ENCODE measurements at regions not wholly inside any gene's neighbourhood (a gene's known extent, or its start where the extent isn't known, plus 50 kb on each side); places are given as distances from the start of the nearest gene placed in this dataset.

DNA sequence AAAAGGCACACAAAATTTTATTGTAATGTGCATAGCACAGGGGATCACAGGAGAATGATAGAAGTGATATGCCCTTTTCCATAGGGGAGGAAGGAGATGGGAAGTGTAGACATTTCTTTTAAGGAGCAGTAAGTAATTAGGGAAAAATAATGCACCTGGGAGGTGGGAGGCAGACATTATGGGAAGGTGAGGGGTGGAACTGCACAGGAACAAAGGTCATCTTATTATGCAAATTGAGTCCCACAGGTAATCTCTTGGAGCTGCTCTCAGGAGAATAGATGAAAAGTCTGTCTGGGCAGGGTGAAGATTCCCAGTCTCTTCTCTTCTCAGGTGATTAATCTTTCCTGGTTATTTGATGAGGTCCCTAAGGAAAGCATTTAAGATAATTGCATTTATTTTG is 331.5 kb downstream of the ENC1 start:
- Histone ChIP-seq H3K4me3 (ENCODE audit: low read depth, low read length) (no peak overlapping the region), H3K9me3 (ENCODE audit: control insufficient read depth, insufficient read depth, low read depth, low read length) (no peaks in the 10 kb centered on the region), H3K27ac (ENCODE audit: extremely low read depth, low read depth, low read length) (no peak overlapping the region), H3K36me3 (ENCODE audit: control insufficient read depth in 2 of 2, insufficient read depth in 1 of 2, low read length in 2 of 2) (no peaks in the 10 kb centered on the region), H3K4me1 (ENCODE audit: control insufficient read depth, insufficient read depth, low read length) (no peaks in the 10 kb centered on the region)
- TF ChIP-seq ZNF530 (tag by site-specific recombination; IDR thresholded peaks at IDR 0.05; ENCODE audit: low read depth) (peak; percentile 96), ZNF239 (tag by site-specific recombination; IDR thresholded peaks at IDR 0.05) (no peak)
- CTCF ChIA-PET = interaction anchor here (1.0 to 1.5 kb wide), 3 partner anchors 17 to 274 kb away, joined by 3 to 6 read pairs (median 3); no protein-coding TSS in a partner anchor
- POLR2A ChIA-PET = no interaction called here

DNA sequence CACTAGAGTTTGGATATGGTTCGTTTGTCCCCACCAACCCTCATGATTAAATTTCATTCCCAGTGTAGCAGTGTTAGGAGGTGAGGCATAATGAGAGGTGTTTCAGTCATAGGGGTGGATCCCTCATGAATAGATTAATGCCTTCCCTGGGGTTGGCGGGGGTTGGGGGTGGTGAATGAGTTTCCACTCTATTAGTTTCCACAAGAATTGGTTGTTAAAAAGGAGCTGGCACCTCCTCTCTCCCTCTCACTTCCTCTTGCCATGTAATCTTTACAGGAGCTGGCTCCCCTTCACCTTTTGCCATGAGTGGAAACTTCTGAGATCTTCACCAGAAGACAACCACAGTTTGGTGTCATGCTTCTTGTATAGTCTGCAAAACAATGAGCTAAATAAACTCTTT is 333.7 kb downstream of the ENC1 start:
- CTCF ChIA-PET = interaction anchor here (0.6 to 0.7 kb wide), 2 partner anchors 28 to 133 kb away, joined by 3 to 4 read pairs; no protein-coding TSS in a partner anchor
- Histone ChIP-seq H3K9me3 (ENCODE audit: control insufficient read depth, insufficient read depth, low read depth, low read length) (no peaks in the 10 kb centered on the region), H3K36me3 (ENCODE audit: control insufficient read depth in 2 of 2, insufficient read depth in 1 of 2, low read length in 2 of 2) (no peaks in the 10 kb centered on the region), H3K4me1 (ENCODE audit: control insufficient read depth, insufficient read depth, low read length) (no peaks in the 10 kb centered on the region), H3K4me3 (ENCODE audit: low read depth, low read length) (no peak overlapping the region), H3K27ac (ENCODE audit: extremely low read depth, low read depth, low read length) (no peak overlapping the region)
- POLR2A ChIA-PET = no interaction called here
- TF ChIP-seq, protein P1, sequence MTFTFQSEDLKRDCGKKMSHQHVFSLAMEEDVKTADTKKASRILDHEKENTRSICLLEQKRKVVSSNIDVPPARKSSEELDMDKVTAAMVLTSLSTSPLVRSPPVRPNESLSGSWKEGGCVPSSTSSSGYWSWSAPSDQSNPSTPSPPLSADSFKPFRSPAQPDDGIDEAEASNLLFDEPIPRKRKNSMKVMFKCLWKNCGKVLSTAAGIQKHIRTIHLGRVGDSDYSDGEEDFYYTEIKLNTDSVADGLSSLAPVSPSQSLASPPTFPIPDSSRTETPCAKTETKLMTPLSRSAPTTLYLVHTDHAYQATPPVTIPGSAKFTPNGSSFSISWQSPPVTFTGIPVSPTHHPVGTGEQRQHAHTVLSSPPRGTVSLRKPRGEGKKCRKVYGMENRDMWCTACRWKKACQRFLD (tag by site-specific recombination; IDR thresholded peaks at IDR 0.05) = no peak
- TF ChIP-seq PRDM10 (tag by site-specific recombination; IDR thresholded peaks at IDR 0.05) = peak; percentile 61

DNA sequence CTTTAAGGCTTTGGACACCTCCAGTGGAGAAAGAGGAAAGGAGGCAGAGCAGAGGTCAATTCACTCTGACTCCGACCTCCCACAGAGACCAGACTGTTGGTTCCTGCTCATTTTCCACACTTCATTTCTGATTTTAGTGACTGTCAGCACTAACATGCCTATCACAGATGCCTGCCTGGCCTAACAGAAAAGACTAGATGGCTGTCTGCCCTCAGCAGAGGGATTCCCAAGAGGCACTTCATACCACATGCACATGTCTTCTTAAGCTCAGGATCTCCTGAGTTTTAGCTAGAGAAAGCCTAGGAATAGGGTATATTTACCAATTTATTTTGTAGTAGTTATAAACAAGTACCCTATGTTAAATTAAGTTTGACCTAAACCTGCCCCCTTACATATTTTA is 336.0 kb downstream of the ENC1 start:
- POLR2A ChIA-PET = no interaction called here
- Histone ChIP-seq H3K9me3 (ENCODE audit: control insufficient read depth, insufficient read depth, low read depth, low read length) (no peaks in the 10 kb centered on the region), H3K4me1 (ENCODE audit: control insufficient read depth, insufficient read depth, low read length) (no peaks in the 10 kb centered on the region), H3K4me3 (ENCODE audit: low read depth, low read length) (no peak overlapping the region), H3K27ac (ENCODE audit: extremely low read depth, low read depth, low read length) (no peak overlapping the region), H3K36me3 (ENCODE audit: control insufficient read depth in 2 of 2, insufficient read depth in 1 of 2, low read length in 2 of 2) (no peaks in the 10 kb centered on the region)
- TF ChIP-seq ZNF24 (tag by site-specific recombination; IDR thresholded peaks at IDR 0.05) (no peak), ZNF311 (tag by site-specific recombination; IDR thresholded peaks at IDR 0.05; ENCODE audit: borderline replicate concordance) (no peak), HOXD13 (CRISPR knock-in tag; IDR thresholded peaks at IDR 0.05; ENCODE audit: borderline replicate concordance) (no peak), GLI2 (tag by site-specific recombination; IDR thresholded peaks at IDR 0.05; ENCODE audit: borderline replicate concordance, low read depth) (no peak), KLF7 (tag by site-specific recombination; IDR thresholded peaks at IDR 0.05; ENCODE audit: borderline replicate concordance) (no peak), ZNF626 (tag by site-specific recombination; IDR thresholded peaks at IDR 0.05) (no peak), ZNF561 (tag by site-specific recombination; IDR thresholded peaks at IDR 0.05; ENCODE audit: borderline replicate concordance) (no peak), ZNF701 (tag by site-specific recombination; IDR thresholded peaks at IDR 0.05) (no peak), IKZF3 (tag by site-specific recombination; IDR thresholded peaks at IDR 0.05) (no peak)
- CTCF ChIA-PET = no interaction called here

DNA sequence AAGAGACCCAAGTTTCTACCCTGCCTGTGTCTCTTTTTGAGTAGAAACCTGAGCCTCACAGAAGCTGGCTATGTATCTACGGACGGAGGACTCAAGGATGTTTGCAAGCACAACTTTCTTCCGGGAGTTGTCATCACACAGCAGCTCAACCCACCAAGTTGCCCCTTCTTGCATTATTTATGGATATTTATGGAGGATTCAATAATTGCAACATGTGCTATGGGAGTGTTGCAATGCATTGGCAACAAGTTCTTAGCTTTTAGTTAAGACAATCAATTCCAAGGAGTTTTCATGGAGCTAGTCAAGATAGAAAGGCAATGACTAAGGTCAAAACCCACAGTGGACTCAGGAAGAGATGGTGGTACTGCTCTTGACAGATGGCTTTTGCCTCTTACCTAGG is 336.9 kb downstream of the ENC1 start:
- Histone ChIP-seq H3K4me1 (ENCODE audit: control insufficient read depth, insufficient read depth, low read length) (no peaks in the 10 kb centered on the region), H3K4me3 (ENCODE audit: low read depth, low read length) (no peak overlapping the region), H3K36me3 (ENCODE audit: control insufficient read depth in 2 of 2, insufficient read depth in 1 of 2, low read length in 2 of 2) (no peaks in the 10 kb centered on the region), H3K9me3 (ENCODE audit: control insufficient read depth, insufficient read depth, low read depth, low read length) (no peaks in the 10 kb centered on the region), H3K27ac (ENCODE audit: extremely low read depth, low read depth, low read length) (no peak overlapping the region)
- TF ChIP-seq ZSCAN16 (tag by site-specific recombination; IDR thresholded peaks at IDR 0.05) = no peak
- TF ChIP-seq SCRT2 (tag by site-specific recombination; IDR thresholded peaks at IDR 0.05) = peak; percentile 49
- no peak for TF ChIP-seq ZNF404 (tag by site-specific recombination; IDR thresholded peaks at IDR 0.05)
- ChIA-PET CTCF (interaction anchor here (0.5 kb wide), 1 partner anchor 51 kb away, joined by 3 read pairs; no protein-coding TSS in a partner anchor), POLR2A (no interaction called here)

All from HEK293 (cell line).